ENCODE measurements at regions not wholly inside any gene's neighbourhood (a gene's known extent, or its start where the extent isn't known, plus 50 kb on each side); places are given as distances from the start of the nearest gene placed in this dataset.

GRCh38 chr1:65572701-65573421 is 152.4 kb downstream of the LEPR start:
- Histone ChIP-seq H3K14ac (replicated peaks; ENCODE audit: low read depth, low read length) (no peak overlapping the region), H4K20me1 (ENCODE audit: insufficient read depth, low read length) (no peaks in the 10 kb centered on the region), H2AK5ac (ENCODE audit: low read depth, low read length) (no peak overlapping the region), H3K56ac (ENCODE audit: extremely low read depth, insufficient read depth, low read length) (no peak overlapping the region), H3K4me1 (ENCODE audit: control insufficient read depth, insufficient read depth, low read length) (no peaks in the 10 kb centered on the region), H3K18ac (ENCODE audit: low read depth, low read length) (no peak overlapping the region), H4K8ac (ENCODE audit: low read depth in 2 of 2, low read length in 2 of 2) (no peak overlapping the region), H2BK120ac (ENCODE audit: low read depth, low read length) (no peak overlapping the region), H3K79me1 (ENCODE audit: low read depth in 1 of 2, low read length in 2 of 2) (no peaks in the 10 kb centered on the region), H3K36me3 (ENCODE audit: control insufficient read depth, insufficient read depth, low read length) (no peaks in the 10 kb centered on the region), H2BK20ac (ENCODE audit: low read depth, low read length) (no peak overlapping the region), H4K5ac (ENCODE audit: low read depth, low read length) (no peak overlapping the region), H3K27me3 (ENCODE audit: control insufficient read depth, insufficient read depth, low read length) (no peaks in the 10 kb centered on the region), H3K9me3 (ENCODE audit: control insufficient read depth, insufficient read depth, low read length) (no peaks in the 10 kb centered on the region), H2AK9ac (replicated peaks; ENCODE audit: low read depth, low read length, poor library complexity) (peak overlapping the region; percentile 70), H2BK5ac (ENCODE audit: low read depth, low read length, poor library complexity, severe bottlenecking) (no peak overlapping the region), H3K9me1 (ENCODE audit: insufficient read depth, low read length) (no peaks in the 10 kb centered on the region), H3K4me3 (ENCODE audit: insufficient read depth, low read depth, low read length) (no peak overlapping the region), H2AFZ (replicated peaks; ENCODE audit: low read length, poor library complexity) (peak overlapping the region; percentile 46), H3K27ac (ENCODE audit: insufficient read depth, low read length) (no peak overlapping the region), H3K23ac (ENCODE audit: low read depth, low read length) (no peak overlapping the region), H2BK15ac (ENCODE audit: low read depth, low read length) (no peak overlapping the region), H3K4me2 (ENCODE audit: low read depth, low read length) (no peak overlapping the region), H3K4ac (ENCODE audit: low read depth, low read length) (no peak overlapping the region), H4K91ac (ENCODE audit: insufficient read depth, low read depth, low read length) (no peak overlapping the region), H3K9ac (ENCODE audit: low read depth, low read length) (no peak overlapping the region)
- ChIA-PET CTCF (no interaction called here), POLR2A (ENCODE audit: unreplicated experiment) (no interaction called here)
- intact Hi-C loops (cut with micrococcal nuclease) (no loop called here), in situ Hi-C loops (cut with MboI; ENCODE audit: low sequenced_read_pairs) (no loop called here), dilution Hi-C loops (cut with HindIII; ENCODE audit: low sequenced_read_pairs, unreplicated experiment) (no loop called here)
- no TSS peak for BruUV-seq (replicated peaks)
- ATAC-seq (ENCODE audit: low read depth) (no peak), DNase-seq (no peak)
- TF ChIP-seq CTCF (conservative IDR thresholded peaks at IDR 0.05; ENCODE audit: low read depth, low read length) (no peak), CEBPB (IDR thresholded peaks at IDR 0.05; ENCODE audit: low read depth, low read length) (no peak), RFX5 (IDR thresholded peaks at IDR 0.05; ENCODE audit: low read depth, low read length) (no peak), RCOR1 (IDR thresholded peaks at IDR 0.05; ENCODE audit: insufficient replicate concordance, low read length) (no peak), MAFK (IDR thresholded peaks at IDR 0.05; ENCODE audit: low read depth, low read length) (no peak), ELK1 (IDR thresholded peaks at IDR 0.05; ENCODE audit: borderline replicate concordance, low read depth, low read length) (no peak), RAD21 (IDR thresholded peaks at IDR 0.05; ENCODE audit: low read length) (no peak), MAZ (IDR thresholded peaks at IDR 0.05; ENCODE audit: borderline replicate concordance, low read depth, low read length) (no peak), CHD1 (IDR thresholded peaks at IDR 0.05; ENCODE audit: low read depth, low read length) (no peak), POLR2A (IDR thresholded peaks at IDR 0.05; ENCODE audit: low read depth, low read length) (no peak), FOS (IDR thresholded peaks at IDR 0.05; ENCODE audit: low read depth, low read length) (no peak)
- WGBS, 2 experiments (ENCODE audit: extremely low coverage in 2 of 2, insufficient read length in 1 of 2), result 100% methylated on average over 1 of the region's 10 CpGs; no CpG with 5 or more reads in 1 of the 2 experiments
